AG10803 (cell line): ENCODE measurements at regions not wholly inside any gene's neighbourhood (a gene's known extent, or its start where the extent isn't known, plus 50 kb on each side); places are given as distances from the start of the nearest gene placed in this dataset.

Source experiments
- DNase-seq: peaks from one replicate; pipeline ENCODE4 v3.0.0; 2010; ENCODE audit warnings: low read depth
- H3K4me3 ChIP-seq: 2 replicates; pipeline ENCODE4 v1.5.1; 2011; ENCODE audit warnings: mild to moderate bottlenecking, low read length, control low read depth
- TF ChIP-seq, protein P1 (sequence below): conservative IDR thresholded peaks from 2 replicates; pipeline ENCODE4 v1.5.1; 2011; ENCODE audit warnings: mild to moderate bottlenecking, low read length, control low read depth, inconsistent platforms

- H3K4me3 ChIP-seq: no peak overlapping the region
- TF ChIP-seq, protein P1, sequence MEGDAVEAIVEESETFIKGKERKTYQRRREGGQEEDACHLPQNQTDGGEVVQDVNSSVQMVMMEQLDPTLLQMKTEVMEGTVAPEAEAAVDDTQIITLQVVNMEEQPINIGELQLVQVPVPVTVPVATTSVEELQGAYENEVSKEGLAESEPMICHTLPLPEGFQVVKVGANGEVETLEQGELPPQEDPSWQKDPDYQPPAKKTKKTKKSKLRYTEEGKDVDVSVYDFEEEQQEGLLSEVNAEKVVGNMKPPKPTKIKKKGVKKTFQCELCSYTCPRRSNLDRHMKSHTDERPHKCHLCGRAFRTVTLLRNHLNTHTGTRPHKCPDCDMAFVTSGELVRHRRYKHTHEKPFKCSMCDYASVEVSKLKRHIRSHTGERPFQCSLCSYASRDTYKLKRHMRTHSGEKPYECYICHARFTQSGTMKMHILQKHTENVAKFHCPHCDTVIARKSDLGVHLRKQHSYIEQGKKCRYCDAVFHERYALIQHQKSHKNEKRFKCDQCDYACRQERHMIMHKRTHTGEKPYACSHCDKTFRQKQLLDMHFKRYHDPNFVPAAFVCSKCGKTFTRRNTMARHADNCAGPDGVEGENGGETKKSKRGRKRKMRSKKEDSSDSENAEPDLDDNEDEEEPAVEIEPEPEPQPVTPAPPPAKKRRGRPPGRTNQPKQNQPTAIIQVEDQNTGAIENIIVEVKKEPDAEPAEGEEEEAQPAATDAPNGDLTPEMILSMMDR: no peak
- DNase-seq: no peak
Observed at GRCh38 chr9:89781838-89782540, 177.2 kb downstream of the GADD45G start.

DNA sequence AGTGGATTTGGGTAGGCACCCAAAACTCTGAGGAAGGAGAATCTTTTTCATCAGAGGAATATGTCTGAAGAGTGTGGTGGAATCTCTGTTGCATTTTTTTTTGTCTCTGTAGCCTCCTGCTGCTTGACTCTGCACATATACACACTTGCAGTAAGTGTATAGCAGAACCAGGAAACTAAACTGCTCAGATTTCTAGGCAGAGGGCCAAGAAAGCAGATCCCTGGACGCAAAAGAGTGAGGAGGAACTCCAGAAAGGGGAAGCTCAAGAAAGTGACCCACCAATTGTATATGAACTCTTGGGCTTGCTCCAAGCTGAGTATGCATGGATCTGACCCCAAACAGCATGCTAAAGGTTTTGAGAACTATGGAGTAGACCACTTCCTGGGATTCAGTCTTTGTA lies 181.8 kb downstream of the GADD45G start:
- no peak for DNase-seq

GRCh38 chr9:89787595-89787994 lies 182.8 kb downstream of the GADD45G start:
- TF ChIP-seq, protein P1: no peak
- no peak for DNase-seq
- no peak overlapping the region for H3K4me3 ChIP-seq

More for the DNA sequence above, 181.8 kb downstream of the GADD45G start:
- TF ChIP-seq, protein P1: no peak
- no peak overlapping the region for H3K4me3 ChIP-seq

DNA sequence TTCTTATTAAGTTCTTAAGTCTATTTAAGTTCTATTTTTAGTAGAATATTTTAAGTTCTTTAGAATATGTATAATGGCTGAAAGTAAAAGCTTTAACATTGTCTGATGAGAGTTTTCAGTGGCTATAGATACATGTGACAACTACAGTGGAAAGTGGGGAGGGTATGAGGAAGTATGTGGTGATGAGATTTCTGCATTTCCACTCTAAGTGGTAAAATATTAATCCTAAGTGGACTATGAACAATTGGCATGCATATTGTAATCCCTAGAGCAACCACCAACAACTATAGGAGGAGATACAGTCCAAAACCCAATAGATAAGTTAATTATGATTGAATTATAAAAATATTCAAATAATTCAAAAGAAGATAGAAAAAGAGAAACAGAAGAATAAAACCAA lies 183.6 kb downstream of the GADD45G start:
- no peak overlapping the region for H3K4me3 ChIP-seq
- DNase-seq: no peak
- TF ChIP-seq, protein P1: no peak

- TF ChIP-seq, protein P1: no peak
- H3K4me3 ChIP-seq: no peak overlapping the region
- no peak for DNase-seq
Observed at GRCh38 chr9:89789922-89790510, 185.2 kb downstream of the GADD45G start.

DNA sequence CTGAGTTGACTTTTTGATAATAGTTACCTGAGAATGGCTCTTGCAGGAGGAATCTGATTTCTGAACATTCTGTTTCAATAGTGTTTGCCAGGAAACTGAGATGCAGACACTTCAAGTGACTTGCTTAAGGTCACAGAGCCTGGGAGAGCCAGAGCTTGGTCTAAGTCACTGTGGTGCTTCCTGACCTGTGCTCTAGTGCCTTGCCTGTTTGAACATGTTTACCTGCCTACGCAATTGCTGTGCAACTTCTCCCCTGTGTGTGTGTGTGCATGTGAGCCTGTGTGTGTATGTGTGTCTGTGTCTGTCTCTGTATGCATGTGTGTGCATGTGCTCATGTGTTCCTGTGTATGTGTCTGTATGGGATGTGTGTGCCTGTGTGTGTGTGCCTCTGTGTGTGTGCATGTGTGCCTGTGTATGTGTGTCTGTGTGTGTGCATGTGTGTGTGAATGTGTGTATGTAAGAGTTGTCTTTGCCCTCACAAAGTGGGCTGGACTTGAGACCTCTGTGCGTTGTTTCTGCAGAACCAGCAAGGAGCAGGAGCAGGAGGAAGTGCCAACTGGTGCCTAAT lies 185.8 kb downstream of the GADD45G start:
- TF ChIP-seq, protein P1: no peak
- H3K4me3 ChIP-seq: no peak overlapping the region

GRCh38 chr9:89791754-89792153 lies 186.9 kb downstream of the GADD45G start:
- no peak for DNase-seq
- TF ChIP-seq, protein P1: no peak
- no peak overlapping the region for H3K4me3 ChIP-seq

More for the DNA sequence above, 185.8 kb downstream of the GADD45G start:
- no peak for DNase-seq
